ENCODE measurements at regions not wholly inside any gene's neighbourhood (a gene's known extent, or its start where the extent isn't known, plus 50 kb on each side); places are given as distances from the start of the nearest gene placed in this dataset.
A peak's percentile ranks its signal among the peaks of the same experiment; 100 is the strongest.

GRCh38 chr12:69168363-69168762, 71.0 kb upstream of the CPSF6 start:
- no peaks in the 10 kb centered on the region for H4K20me1 ChIP-seq (ENCODE audit: control insufficient read depth, insufficient read depth, insufficient read length)
- no peak for DNase-seq

More at GRCh38 chr12:69168363-69168762, 71.0 kb upstream of the CPSF6 start:
- Histone ChIP-seq H3K9me3 (ENCODE audit: control insufficient read depth, low read depth, low read length) (no peaks in the 10 kb centered on the region), H2BK15ac (ENCODE audit: low read depth, low read length) (no peak overlapping the region), H3K14ac (ENCODE audit: insufficient read depth, low read length) (no peak overlapping the region), H3K23ac (ENCODE audit: insufficient read length, low read depth, low read length) (no peak overlapping the region), H3K23me2 (ENCODE audit: insufficient read length, low read depth, low read length, poor library complexity, severe bottlenecking) (no peaks in the 10 kb centered on the region), H3K56ac (ENCODE audit: insufficient read length, low read depth, low read length) (no peak overlapping the region), H3T11ph (ENCODE audit: low read length) (no peak overlapping the region), H2BK120ac (ENCODE audit: low read depth, low read length, poor library complexity, severe bottlenecking) (no peak overlapping the region), H3K18ac (ENCODE audit: insufficient read length, low read depth, low read length) (no peak overlapping the region), H2BK12ac (ENCODE audit: insufficient read length, low read depth, low read length) (no peak overlapping the region), H3K9ac (ENCODE audit: extremely low read depth, insufficient read length, low read length) (no peak overlapping the region), H2AFZ (ENCODE audit: low read length) (no peak overlapping the region), H3K27ac (ENCODE audit: insufficient read length, low read depth, low read length) (no peak overlapping the region), H3K4ac (ENCODE audit: low read depth, low read length) (no peak overlapping the region), H3K4me2 (ENCODE audit: insufficient read depth, insufficient read length, low read length) (no peak overlapping the region), H3K4me1 (ENCODE audit: insufficient read depth, low read length) (peaks cover 11% of the 10 kb centered on the region; the same call in 1 of the 2 replicates), H4K8ac (replicated peaks; ENCODE audit: insufficient read length, low read depth, low read length) (no peak overlapping the region), H3K27me3 (ENCODE audit: insufficient read depth, low read length) (no peaks in the 10 kb centered on the region), H3K79me2 (ENCODE audit: insufficient read depth, low read length) (no peaks in the 10 kb centered on the region), H2AK5ac (ENCODE audit: insufficient read length, low read length) (no peak overlapping the region), H4K5ac (ENCODE audit: insufficient read length, low read depth, low read length) (no peak overlapping the region), H4K91ac (ENCODE audit: insufficient read length, low read depth, low read length) (no peak overlapping the region), H3K79me1 (ENCODE audit: insufficient read depth, low read depth, low read length, poor library complexity, severe bottlenecking) (no peaks in the 10 kb centered on the region), H2BK5ac (ENCODE audit: insufficient read length, low read length) (no peak overlapping the region), H2BK20ac (ENCODE audit: low read depth, low read length, poor library complexity, severe bottlenecking) (no peak overlapping the region)
- Mint-ChIP-seq H3K27ac (peak overlapping the region in 1 of 3 experiments; percentile 16; a peak in 1 of 7 replicates), H3K36me3 (ENCODE audit: insufficient read depth in 1 of 3, low read depth in 3 of 3) (no peaks in the 10 kb centered on the region), H3K4me3 (no peak overlapping the region), H3K9me3 (no peaks in the 10 kb centered on the region), H3K27me3 (ENCODE audit: low read depth) (no peaks in the 10 kb centered on the region), H3K4me1 (peaks cover 38 to 43% of the 10 kb centered on the region in 2 experiments)
- WGBS (ENCODE audit: extremely low coverage, insufficient read length, low lambda C conversion rate), result no CpG with 5 or more reads among the region's 5 CpGs
- TF ChIP-seq CTCF (conservative IDR thresholded peaks at IDR 0.05), result no peak
